GM12878 (cell line): ENCODE measurements at regions not wholly inside any gene's neighbourhood (a gene's known extent, or its start where the extent isn't known, plus 50 kb on each side); places are given as distances from the start of the nearest gene placed in this dataset.

ENCODE experiments used
- ATAC-seq: fragments of 200-7000 bp; cut with Tn5 transposase; 3 replicates; pipeline ENCODE4 v1.9.1; 2020; ENCODE audit warnings: mild to moderate bottlenecking, moderate library complexity
- BruUV-seq: library from RNA; stranded (reverse); fragments of 400-500 nt; replicated peaks from 2 replicates; lab custom pipeline; 2021; lab: Mats Ljungman, UMichigan
- CTCF ChIA-PET: fragments of 300-600 bp; sonication (Branson Sonifier 250); formaldehyde crosslinking; extraction: SDS; loops from one replicate; lab custom pipeline; 2021; ENCODE audit warnings: inconsistent platforms; lab: Yijun Ruan, JAX
- POLR2A ChIA-PET: fragments of 350-600 bp; formaldehyde crosslinking; extraction: SDS; loops from one replicate; lab custom pipeline; 2021; ENCODE audit warnings: inconsistent platforms; lab: Charles Lee
- RAD21 ChIA-PET: fragments of 300-600 bp; sonication (Branson Sonifier 250); formaldehyde crosslinking; loops from one replicate; lab custom pipeline; 2023; ENCODE audit warnings: antibody characterized with exemption; ENCODE audit not compliant: unreplicated experiment; lab: Charles Lee
- SMC1A ChIA-PET: fragments of 300-600 bp; sonication (Branson Sonifier 250); formaldehyde crosslinking; loops from one replicate; lab custom pipeline; 2023; ENCODE audit not compliant: unreplicated experiment, uncharacterized antibody; lab: Charles Lee
- DNase-seq: peaks from one replicate; pipeline ENCODE4 v3.0.0-alpha.2; 2011; ENCODE audit warnings: low read depth, low spot score
- FAIRE-seq: peaks from 3 replicates; lab custom pipeline; 2011; peaks lifted over from hg19 to GRCh38; lab: Jason Lieb, UNC
- H2AFZ ChIP-seq: 2 replicates; pipeline ENCODE4 v1.6.0; 2011; ENCODE audit warnings: low read depth, low read length, control low read depth; ENCODE audit not compliant: control insufficient read depth
- H3K27ac ChIP-seq: 2 replicates; pipeline ENCODE4 v1.5.1; 2011; ENCODE audit warnings: control low read depth; ENCODE audit not compliant: control insufficient read depth, insufficient read depth
- H3K27me3 ChIP-seq, 2 experiments: replicated peaks in 1 of 2; 2 replicates each; pipeline versions ENCODE4 v1.6.0 to v1.6.1; 2011; ENCODE audit warnings: low read length in 1 of 2; ENCODE audit not compliant: control insufficient read depth in 2 of 2, insufficient read depth in 2 of 2
- H3K36me3 ChIP-seq, 2 experiments: 2 replicates each; pipeline ENCODE4 v1.5.1; 2011; ENCODE audit warnings: low read length in 1 of 2; ENCODE audit not compliant: control insufficient read depth in 2 of 2, insufficient read depth in 2 of 2
- H3K4me1 ChIP-seq: 2 replicates; pipeline ENCODE4 v1.6.1; 2011; ENCODE audit warnings: mild to moderate bottlenecking, low read length, moderate library complexity, mixed read lengths; ENCODE audit not compliant: control insufficient read depth, insufficient read depth
- H3K4me2 ChIP-seq: 2 replicates; pipeline ENCODE4 v1.6.0; 2011; ENCODE audit warnings: control low read depth; ENCODE audit not compliant: control insufficient read depth, insufficient read depth
- H3K4me3 ChIP-seq: fragments of 200-600 bp; sonication (generic); 2 replicates; pipeline ENCODE4 v1.5.1; 2016
- H3K79me2 ChIP-seq: 2 replicates; pipeline ENCODE4 v1.6.0; 2011; ENCODE audit warnings: low read length; ENCODE audit not compliant: control insufficient read depth, insufficient read depth
- H3K9ac ChIP-seq: 2 replicates; pipeline ENCODE4 v1.8.0; 2011; ENCODE audit warnings: low read length, control low read depth, mixed read lengths; ENCODE audit not compliant: control insufficient read depth, insufficient read depth
- H3K9me3 ChIP-seq: replicated peaks from 3 replicates; pipeline ENCODE4 v1.5.1; 2011; ENCODE audit warnings: mild to moderate bottlenecking, low read length; ENCODE audit not compliant: control insufficient read depth, insufficient read depth
- H4K20me1 ChIP-seq: 2 replicates; pipeline ENCODE4 v1.6.0; 2011; ENCODE audit not compliant: control insufficient read depth, insufficient read depth
- BHLHE40 ChIP-seq, 2 experiments: fragments of 450-650 bp in 1 of 2; IDR thresholded peaks; 2 replicates each; pipeline ENCODE4 v1.6.1; 2011 to 2017; ENCODE audit warnings: low read depth in 2 of 2, borderline replicate concordance in 1 of 2, improper control_type of control experiment in 1 of 2, low read length in 1 of 2, mild to moderate bottlenecking in 1 of 2
- EZH2 ChIP-seq: IDR thresholded peaks from 2 replicates; pipeline ENCODE4 v1.6.1; 2012; ENCODE audit warnings: low read depth, mild to moderate bottlenecking, control low read depth, inconsistent platforms, low read length, borderline replicate concordance; ENCODE audit not compliant: control insufficient read depth
- FOXM1 ChIP-seq: IDR thresholded peaks from 2 replicates; pipeline ENCODE4 v1.6.1; 2012; ENCODE audit warnings: low read depth, mild to moderate bottlenecking, inconsistent platforms, low read length, moderate library complexity
- IRF3 ChIP-seq: fragments of 450-650 bp; IDR thresholded peaks from 2 replicates; pipeline ENCODE4 v1.6.1; 2014; ENCODE audit warnings: mild to moderate bottlenecking
- JUNB ChIP-seq: IDR thresholded peaks from 2 replicates; pipeline ENCODE4 v1.6.1; 2016; ENCODE audit warnings: antibody characterized with exemption, mild to moderate bottlenecking
- KAT2A ChIP-seq: conservative IDR thresholded peaks from 2 replicates; pipeline ENCODE4 v1.6.1; 2011; ENCODE audit warnings: low read depth, low read length; ENCODE audit not compliant: control insufficient read depth
- MTA3 ChIP-seq: IDR thresholded peaks from 2 replicates; pipeline ENCODE4 v1.6.1; 2012; ENCODE audit warnings: low read length, inconsistent platforms, borderline replicate concordance
- NFIC ChIP-seq: IDR thresholded peaks from 2 replicates; pipeline ENCODE4 v1.6.1; 2012; ENCODE audit warnings: low read depth, mild to moderate bottlenecking, inconsistent platforms, low read length, moderate library complexity
- NR2F1 ChIP-seq: fragments of 450-650 bp; conservative IDR thresholded peaks from 2 replicates; pipeline ENCODE4 v1.6.1; 2017; ENCODE audit warnings: mild to moderate bottlenecking
- PAX8 ChIP-seq: fragments of 450-650 bp; IDR thresholded peaks from 2 replicates; pipeline ENCODE4 v1.6.1; 2017; ENCODE audit warnings: mild to moderate bottlenecking, moderate library complexity
- TBL1XR1 ChIP-seq: IDR thresholded peaks from 2 replicates; pipeline ENCODE4 v1.6.1; 2012; ENCODE audit warnings: low read depth, low read length, improper control_type of control experiment
- TCF3 ChIP-seq: IDR thresholded peaks from 2 replicates; pipeline ENCODE4 v1.6.1; 2012; ENCODE audit warnings: low read depth, mild to moderate bottlenecking, low read length, borderline replicate concordance; ENCODE audit not compliant: insufficient read depth
- YBX1 ChIP-seq: fragments of 450-650 bp; IDR thresholded peaks from 2 replicates; pipeline ENCODE4 v1.6.1; 2016; ENCODE audit warnings: antibody characterized with exemption
- ZBTB40 ChIP-seq: fragments of 450-650 bp; IDR thresholded peaks from 2 replicates; pipeline ENCODE4 v1.6.1; 2016; ENCODE audit warnings: mild to moderate bottlenecking, moderate library complexity, borderline replicate concordance
- ZNF274 ChIP-seq: IDR thresholded peaks from one replicate; pipeline ENCODE4 v1.8.0; 2011; ENCODE audit not compliant: insufficient read length, insufficient read depth
- WGBS: methylation state at CpG from one replicate; pipeline ENCODE4 v1.1.6; 2016; ENCODE audit warnings: low lambda C conversion rate; ENCODE audit not compliant: insufficient replicate concordance, insufficient coverage; ENCODE audit errors: missing lambda C conversion rate; 5-methylcytosine and 5-hydroxymethylcytosine counted together
- in situ Hi-C: fragments of 300-500 bp; cut with MboI; formaldehyde crosslinking; loops from 9 replicates; pipeline ENCODE4 v1.14.3; 2018; ENCODE audit warnings: mixed read lengths
- intact Hi-C: fragments of 100-400 bp; cut with micrococcal nuclease; formaldehyde crosslinking; loops from one replicate; pipeline ENCODE4 v1.14.2; 2022; ENCODE audit not compliant: unreplicated experiment

GRCh38 chr11:92727769-92728168 lies 241.7 kb upstream of the MTNR1B start:
- POLR2A ChIA-PET, result no interaction called here
- no peaks in the 10 kb centered on the region for H3K36me3 ChIP-seq
- in situ Hi-C loops, result no loop called here
- TF ChIP-seq MTA3 (no peak), ZBTB40 (no peak), FOXM1 (no peak), TCF3 (no peak), EZH2 (no peak), NFIC (no peak), JUNB (no peak), KAT2A (no peak), PAX8 (no peak), NR2F1 (no peak), ZNF274 (no peak), YBX1 (no peak), IRF3 (no peak), BHLHE40 (IDR thresholded peaks at IDR 0.05; ENCODE audit: borderline replicate concordance in 1 of 2, low read depth in 2 of 2, low read length in 1 of 2) (no peak), TBL1XR1 (no peak)
- TF ChIP-seq, all 136 proteins: peak for 0
- Histone ChIP-seq H2AFZ (no peak overlapping the region), H3K4me2 (no peak overlapping the region), H4K20me1 (no peaks in the 10 kb centered on the region), H3K4me1 (no peaks in the 10 kb centered on the region), H3K27me3 (no peaks in the 10 kb centered on the region), H3K9ac (no peak overlapping the region), H3K9me3 (no peaks in the 10 kb centered on the region), H3K4me3 (no peak overlapping the region), H3K27ac (no peak overlapping the region), H3K79me2 (no peaks in the 10 kb centered on the region)
- no peak for FAIRE-seq
- CTCF ChIA-PET, result no interaction called here
- intact Hi-C loops, result no loop called here
- RAD21 ChIA-PET, result interaction anchor here (0.5 kb wide), 1 partner anchor 164 kb away, joined by 3 read pairs; no protein-coding TSS in a partner anchor
- BruUV-seq, result no TSS peak
- no peak for ATAC-seq
- DNase-seq, result no peak
- SMC1A ChIA-PET, result no interaction called here
- WGBS, result 25% methylated on average over 5 of the region's 5 CpGs
